PC-9 (cell line): ENCODE measurements at regions not wholly inside any gene's neighbourhood (a gene's known extent, or its start where the extent isn't known, plus 50 kb on each side); places are given as distances from the start of the nearest gene placed in this dataset.

Source experiments
- EZH2 ChIP-seq: fragments of 200-600 bp; sonication (generic); IDR thresholded peaks from 2 replicates; pipeline ENCODE4 v1.8.0; 2017; ENCODE audit warnings: antibody characterized with exemption, low read depth
- TF ChIP-seq, protein P1 (sequence below): fragments of 200-600 bp; sonication (generic); conservative IDR thresholded peaks from 2 replicates; pipeline ENCODE4 v1.6.1; 2017; ENCODE audit warnings: mixed run types, antibody characterized with exemption, mild to moderate bottlenecking, moderate library complexity

DNA sequence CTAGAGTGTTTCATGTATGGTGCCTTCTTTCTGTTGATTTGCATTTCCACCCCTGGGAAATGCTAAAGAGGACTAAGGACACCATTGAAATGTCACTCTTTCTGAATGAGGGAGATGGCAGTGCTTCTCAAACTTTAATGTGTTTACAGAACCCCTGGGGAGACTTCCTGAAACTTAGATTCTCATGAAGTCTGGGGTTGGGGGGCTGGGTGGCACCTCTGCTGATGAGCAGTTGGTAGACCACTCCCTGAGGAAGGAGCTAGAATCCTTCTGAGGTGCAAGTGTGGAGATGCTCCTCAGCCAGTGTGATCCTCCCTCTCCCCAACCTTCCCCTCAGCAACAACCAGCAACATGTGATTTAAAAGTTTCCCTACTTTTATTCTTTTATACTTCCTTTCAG is 546.8 kb downstream of the LRRC70 start:
- TF ChIP-seq, protein P1, sequence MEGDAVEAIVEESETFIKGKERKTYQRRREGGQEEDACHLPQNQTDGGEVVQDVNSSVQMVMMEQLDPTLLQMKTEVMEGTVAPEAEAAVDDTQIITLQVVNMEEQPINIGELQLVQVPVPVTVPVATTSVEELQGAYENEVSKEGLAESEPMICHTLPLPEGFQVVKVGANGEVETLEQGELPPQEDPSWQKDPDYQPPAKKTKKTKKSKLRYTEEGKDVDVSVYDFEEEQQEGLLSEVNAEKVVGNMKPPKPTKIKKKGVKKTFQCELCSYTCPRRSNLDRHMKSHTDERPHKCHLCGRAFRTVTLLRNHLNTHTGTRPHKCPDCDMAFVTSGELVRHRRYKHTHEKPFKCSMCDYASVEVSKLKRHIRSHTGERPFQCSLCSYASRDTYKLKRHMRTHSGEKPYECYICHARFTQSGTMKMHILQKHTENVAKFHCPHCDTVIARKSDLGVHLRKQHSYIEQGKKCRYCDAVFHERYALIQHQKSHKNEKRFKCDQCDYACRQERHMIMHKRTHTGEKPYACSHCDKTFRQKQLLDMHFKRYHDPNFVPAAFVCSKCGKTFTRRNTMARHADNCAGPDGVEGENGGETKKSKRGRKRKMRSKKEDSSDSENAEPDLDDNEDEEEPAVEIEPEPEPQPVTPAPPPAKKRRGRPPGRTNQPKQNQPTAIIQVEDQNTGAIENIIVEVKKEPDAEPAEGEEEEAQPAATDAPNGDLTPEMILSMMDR = no peak
- TF ChIP-seq EZH2 = no peak
